ENCODE measurements at regions not wholly inside any gene's neighbourhood (a gene's known extent, or its start where the extent isn't known, plus 50 kb on each side); places are given as distances from the start of the nearest gene placed in this dataset.
"Not testable (repeated sequence)": the region's sequence is repeated elsewhere in the genome, so short reads cannot be mapped to it uniquely, and the experiment has no call there.

- not testable (repeated sequence) for H3K9ac ChIP-seq (ENCODE audit: low read length); H3K27ac ChIP-seq (ENCODE audit: low read length); H3K9me3 ChIP-seq (ENCODE audit: control insufficient read depth, low read depth, low read length); H3K27me3 ChIP-seq (ENCODE audit: control insufficient read depth, insufficient read depth, low read length); H3K4me1 ChIP-seq (ENCODE audit: control insufficient read depth, low read depth, low read length); H3K36me3 ChIP-seq (ENCODE audit: control insufficient read depth, low read depth, low read length); H3K4me3 ChIP-seq (ENCODE audit: low read length)
Measured at GRCh38 chr1:120524416-120524815, 109.6 kb downstream of the NBPF8 start.

- H3K9ac ChIP-seq (ENCODE audit: low read length); H3K27ac ChIP-seq (ENCODE audit: low read length); H3K36me3 ChIP-seq (ENCODE audit: control insufficient read depth, low read depth, low read length); H3K4me1 ChIP-seq (ENCODE audit: control insufficient read depth, low read depth, low read length); H3K9me3 ChIP-seq (ENCODE audit: control insufficient read depth, low read depth, low read length); H3K4me3 ChIP-seq (ENCODE audit: low read length); H3K27me3 ChIP-seq (ENCODE audit: control insufficient read depth, insufficient read depth, low read length): not testable (repeated sequence)
Measured at GRCh38 chr1:120525386-120525785, 110.6 kb downstream of the NBPF8 start.

GRCh38 chr1:120529475-120530089 lies 114.7 kb downstream of the NBPF8 start:
- not testable (repeated sequence) for H3K27ac ChIP-seq (ENCODE audit: low read length); H3K27me3 ChIP-seq (ENCODE audit: control insufficient read depth, insufficient read depth, low read length); H3K9me3 ChIP-seq (ENCODE audit: control insufficient read depth, low read depth, low read length); H3K9ac ChIP-seq (ENCODE audit: low read length); H3K4me3 ChIP-seq (ENCODE audit: low read length); H3K36me3 ChIP-seq (ENCODE audit: control insufficient read depth, low read depth, low read length); H3K4me1 ChIP-seq (ENCODE audit: control insufficient read depth, low read depth, low read length)

- H3K27ac ChIP-seq (ENCODE audit: low read length); H3K4me1 ChIP-seq (ENCODE audit: control insufficient read depth, low read depth, low read length); H3K27me3 ChIP-seq (ENCODE audit: control insufficient read depth, insufficient read depth, low read length); H3K9ac ChIP-seq (ENCODE audit: low read length); H3K4me3 ChIP-seq (ENCODE audit: low read length); H3K36me3 ChIP-seq (ENCODE audit: control insufficient read depth, low read depth, low read length); H3K9me3 ChIP-seq (ENCODE audit: control insufficient read depth, low read depth, low read length): not testable (repeated sequence)
Measured at GRCh38 chr1:120531455-120531854, 116.6 kb downstream of the NBPF8 start.

GRCh38 chr1:120534361-120535047 lies 119.7 kb downstream of the NBPF8 start:
- not testable (repeated sequence) for H3K4me3 ChIP-seq (ENCODE audit: low read length); H3K27me3 ChIP-seq (ENCODE audit: control insufficient read depth, insufficient read depth, low read length); H3K9me3 ChIP-seq (ENCODE audit: control insufficient read depth, low read depth, low read length); H3K4me1 ChIP-seq (ENCODE audit: control insufficient read depth, low read depth, low read length); H3K27ac ChIP-seq (ENCODE audit: low read length); H3K36me3 ChIP-seq (ENCODE audit: control insufficient read depth, low read depth, low read length); H3K9ac ChIP-seq (ENCODE audit: low read length)

- H3K9me3 ChIP-seq (ENCODE audit: control insufficient read depth, low read depth, low read length); H3K9ac ChIP-seq (ENCODE audit: low read length); H3K4me3 ChIP-seq (ENCODE audit: low read length); H3K27ac ChIP-seq (ENCODE audit: low read length); H3K4me1 ChIP-seq (ENCODE audit: control insufficient read depth, low read depth, low read length); H3K36me3 ChIP-seq (ENCODE audit: control insufficient read depth, low read depth, low read length); H3K27me3 ChIP-seq (ENCODE audit: control insufficient read depth, insufficient read depth, low read length): not testable (repeated sequence)
Measured at GRCh38 chr1:120535052-120535451, 120.2 kb downstream of the NBPF8 start.

GRCh38 chr1:120541394-120541793 lies 126.6 kb downstream of the NBPF8 start:
- H3K4me3 ChIP-seq (ENCODE audit: low read length); H3K9ac ChIP-seq (ENCODE audit: low read length); H3K27me3 ChIP-seq (ENCODE audit: control insufficient read depth, insufficient read depth, low read length); H3K9me3 ChIP-seq (ENCODE audit: control insufficient read depth, low read depth, low read length); H3K4me1 ChIP-seq (ENCODE audit: control insufficient read depth, low read depth, low read length); H3K36me3 ChIP-seq (ENCODE audit: control insufficient read depth, low read depth, low read length); H3K27ac ChIP-seq (ENCODE audit: low read length): not testable (repeated sequence)

- not testable (repeated sequence) for H3K4me3 ChIP-seq (ENCODE audit: low read length)
Measured at GRCh38 chr1:120542365-120542764, 127.5 kb downstream of the NBPF8 start.

GRCh38 chr1:120542940-120543339 lies 128.1 kb downstream of the NBPF8 start:
- not testable (repeated sequence) for H3K9ac ChIP-seq (ENCODE audit: low read length); H3K4me3 ChIP-seq (ENCODE audit: low read length)

More at GRCh38 chr1:120542365-120542764, 127.5 kb downstream of the NBPF8 start:
- H3K4me1 ChIP-seq (ENCODE audit: control insufficient read depth, low read depth, low read length); H3K9me3 ChIP-seq (ENCODE audit: control insufficient read depth, low read depth, low read length); H3K27me3 ChIP-seq (ENCODE audit: control insufficient read depth, insufficient read depth, low read length); H3K27ac ChIP-seq (ENCODE audit: low read length); H3K36me3 ChIP-seq (ENCODE audit: control insufficient read depth, low read depth, low read length); H3K9ac ChIP-seq (ENCODE audit: low read length): not testable (repeated sequence)

GRCh38 chr1:120544434-120544833 lies 129.6 kb downstream of the NBPF8 start:
- not testable (repeated sequence) for H3K4me1 ChIP-seq (ENCODE audit: control insufficient read depth, low read depth, low read length); H3K9ac ChIP-seq (ENCODE audit: low read length); H3K27me3 ChIP-seq (ENCODE audit: control insufficient read depth, insufficient read depth, low read length); H3K36me3 ChIP-seq (ENCODE audit: control insufficient read depth, low read depth, low read length); H3K27ac ChIP-seq (ENCODE audit: low read length); H3K9me3 ChIP-seq (ENCODE audit: control insufficient read depth, low read depth, low read length); H3K4me3 ChIP-seq (ENCODE audit: low read length)

More at GRCh38 chr1:120542940-120543339, 128.1 kb downstream of the NBPF8 start:
- H3K4me1 ChIP-seq (ENCODE audit: control insufficient read depth, low read depth, low read length); H3K27me3 ChIP-seq (ENCODE audit: control insufficient read depth, insufficient read depth, low read length); H3K27ac ChIP-seq (ENCODE audit: low read length); H3K9me3 ChIP-seq (ENCODE audit: control insufficient read depth, low read depth, low read length); H3K36me3 ChIP-seq (ENCODE audit: control insufficient read depth, low read depth, low read length): not testable (repeated sequence)

GRCh38 chr1:120550335-120550734 lies 135.5 kb downstream of the NBPF8 start:
- H3K27ac ChIP-seq (ENCODE audit: low read length); H3K36me3 ChIP-seq (ENCODE audit: control insufficient read depth, low read depth, low read length); H3K9me3 ChIP-seq (ENCODE audit: control insufficient read depth, low read depth, low read length); H3K27me3 ChIP-seq (ENCODE audit: control insufficient read depth, insufficient read depth, low read length); H3K4me1 ChIP-seq (ENCODE audit: control insufficient read depth, low read depth, low read length); H3K9ac ChIP-seq (ENCODE audit: low read length); H3K4me3 ChIP-seq (ENCODE audit: low read length): not testable (repeated sequence)

- not testable (repeated sequence) for H3K9ac ChIP-seq (ENCODE audit: low read length); H3K36me3 ChIP-seq (ENCODE audit: control insufficient read depth, low read depth, low read length); H3K4me1 ChIP-seq (ENCODE audit: control insufficient read depth, low read depth, low read length); H3K9me3 ChIP-seq (ENCODE audit: control insufficient read depth, low read depth, low read length); H3K27me3 ChIP-seq (ENCODE audit: control insufficient read depth, insufficient read depth, low read length); H3K4me3 ChIP-seq (ENCODE audit: low read length); H3K27ac ChIP-seq (ENCODE audit: low read length)
Measured at GRCh38 chr1:120552190-120552589, 137.4 kb downstream of the NBPF8 start.

Measured in iPS-18a (cell line).